ENCODE measurements at regions not wholly inside any gene's neighbourhood (a gene's known extent, or its start where the extent isn't known, plus 50 kb on each side); places are given as distances from the start of the nearest gene placed in this dataset.
"Not testable (repeated sequence)": the region's sequence is repeated elsewhere in the genome, so short reads cannot be mapped to it uniquely, and the experiment has no call there.

DNA sequence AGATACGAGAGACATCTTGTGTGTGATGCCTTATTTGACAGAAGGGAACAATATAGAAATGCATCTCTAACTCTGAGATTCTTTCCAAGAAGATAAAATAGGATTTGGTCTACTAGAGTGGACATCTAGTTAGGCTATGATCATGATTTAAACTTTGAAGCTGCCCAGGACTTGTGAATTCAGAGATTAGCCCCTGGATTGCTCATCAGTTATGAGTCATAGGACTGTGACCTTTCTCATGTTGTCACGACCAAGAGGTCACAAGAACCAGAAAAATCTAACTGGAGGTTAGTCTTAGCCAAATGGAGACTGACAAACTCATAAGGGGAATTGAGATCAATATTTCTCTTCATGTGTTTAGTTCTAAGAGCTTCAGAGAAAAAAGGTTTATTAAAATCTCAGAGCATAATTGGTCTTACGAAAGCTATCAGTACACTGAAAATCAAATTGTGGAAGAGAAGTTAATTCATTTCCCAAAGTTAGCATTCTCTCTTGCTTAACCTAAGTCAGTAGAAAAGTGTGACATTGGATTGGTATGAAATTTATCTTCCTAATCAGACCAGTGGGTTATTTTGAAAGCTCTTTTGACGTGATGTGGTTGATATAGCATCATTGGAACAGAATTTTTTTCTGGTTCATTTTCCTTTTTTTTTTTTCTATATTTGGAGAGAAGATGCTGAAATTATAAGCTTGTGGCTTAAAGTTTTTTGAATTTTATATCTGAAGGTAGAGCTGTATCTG, 245.7 kb downstream of the RNF144B start:
- Mint-ChIP-seq H3K9me3 (no peaks in the 10 kb centered on the region), H3K36me3 (no peaks in the 10 kb centered on the region), H3K27ac (no peak overlapping the region)
- DNase-seq (ENCODE audit: low spot score in 2 of 2) (no peak), ATAC-seq (peak in 1 of 2 donors; percentile 39)

DNA sequence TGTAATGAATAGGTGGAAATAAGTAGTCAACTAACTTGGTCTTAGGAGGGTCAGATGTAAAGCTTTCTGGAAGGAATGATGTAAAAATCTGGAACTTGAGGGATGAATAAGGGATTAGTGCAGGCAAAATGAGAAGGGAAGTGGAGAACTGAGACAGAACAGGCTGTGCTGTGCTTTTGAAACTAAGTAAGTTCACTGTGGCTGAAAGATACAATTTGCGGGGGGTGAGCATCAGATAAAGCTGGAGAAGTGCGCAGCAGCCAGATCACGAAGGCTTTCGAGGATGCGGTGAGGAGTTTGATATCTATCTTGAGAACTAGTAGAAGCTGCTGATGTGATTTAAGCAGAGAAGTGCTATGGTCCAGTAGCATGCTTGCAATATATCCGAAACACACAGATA, 247.8 kb downstream of the RNF144B start:
- DNase-seq (ENCODE audit: low spot score in 2 of 2) (no peak), ATAC-seq (no peak)
- no peaks in the 10 kb centered on the region for H3K36me3 Mint-ChIP-seq
- no peak overlapping the region for H3K27ac Mint-ChIP-seq
- H3K9me3 Mint-ChIP-seq, result peaks cover 3 to 10% of the 10 kb centered on the region in 2 donors

DNA sequence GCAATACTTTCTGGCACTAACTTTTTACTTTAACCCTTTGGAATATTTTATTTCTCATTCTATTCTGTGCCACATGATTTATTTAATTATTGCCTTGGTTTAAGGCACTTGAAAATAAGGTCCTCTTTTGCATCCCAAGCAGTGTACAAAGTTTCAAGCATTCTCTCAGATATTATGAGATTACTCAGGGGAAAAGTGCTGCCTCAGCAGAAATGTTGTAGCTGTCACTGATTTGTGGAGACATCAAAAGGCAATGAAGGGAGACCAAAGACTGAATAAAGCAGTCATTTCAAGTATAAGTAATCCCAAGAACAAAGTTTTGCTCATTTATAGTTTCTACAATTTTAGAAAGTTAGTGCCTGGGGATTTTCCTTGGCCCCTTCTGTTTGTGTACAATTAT, 253.0 kb downstream of the RNF144B start:
- DNase-seq (ENCODE audit: low spot score in 2 of 2) (no peak), ATAC-seq (no peak)
- peaks cover 15% of the 10 kb centered on the region in 2 donors for H3K9me3 Mint-ChIP-seq
- H3K27ac Mint-ChIP-seq, result no peak overlapping the region
- no peaks in the 10 kb centered on the region for H3K36me3 Mint-ChIP-seq

DNA sequence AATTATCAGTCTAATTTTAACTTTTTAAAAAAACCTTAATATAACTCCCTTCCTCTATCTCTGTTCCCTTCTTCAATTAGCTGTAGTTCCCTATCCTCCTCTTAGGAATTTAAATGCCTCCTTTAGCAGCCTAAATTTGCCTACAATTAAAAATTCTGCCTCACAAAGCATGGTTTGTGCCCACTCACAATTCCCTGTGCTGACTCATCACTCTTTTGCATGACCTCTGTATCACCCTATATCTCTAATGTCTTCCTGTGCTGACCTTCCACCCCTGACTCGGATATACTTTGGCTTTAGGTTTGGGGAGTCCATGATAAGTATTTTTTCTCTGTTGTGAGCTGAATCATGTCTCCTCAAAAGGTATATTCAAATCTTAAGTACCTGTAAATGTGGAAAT, 253.6 kb downstream of the RNF144B start:
- Mint-ChIP-seq H3K36me3 (no peaks in the 10 kb centered on the region), H3K9me3 (peaks cover 15% of the 10 kb centered on the region in 2 donors), H3K27ac (no peak overlapping the region)
- ATAC-seq (no peak), DNase-seq (ENCODE audit: low spot score in 2 of 2) (no peak)

DNA sequence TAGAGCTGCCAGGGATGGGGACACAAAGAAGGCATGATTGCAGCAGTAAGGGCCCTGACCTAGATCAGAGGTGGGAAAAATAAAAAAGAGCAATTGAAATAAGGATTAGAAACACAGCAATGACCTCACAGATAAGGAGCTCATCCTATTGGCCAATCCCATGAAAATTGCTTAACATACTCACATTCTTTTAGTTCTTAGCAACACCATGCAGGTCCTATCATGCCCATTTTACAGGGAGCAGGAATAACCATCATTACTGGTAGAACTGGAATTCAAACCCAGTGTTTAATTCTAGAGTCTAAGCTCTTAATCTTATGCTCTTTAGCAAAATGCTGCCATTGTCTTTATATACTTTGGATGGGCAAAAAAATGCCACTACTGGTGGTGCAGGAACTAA, 267.7 kb downstream of the RNF144B start:
- DNase-seq (ENCODE audit: low spot score in 2 of 2), result no peak
- peaks cover 16 to 19% of the 10 kb centered on the region in 2 donors for H3K9me3 Mint-ChIP-seq
- ATAC-seq, result no peak
- H3K27ac Mint-ChIP-seq, result no peak overlapping the region
- no peaks in the 10 kb centered on the region for H3K36me3 Mint-ChIP-seq

DNA sequence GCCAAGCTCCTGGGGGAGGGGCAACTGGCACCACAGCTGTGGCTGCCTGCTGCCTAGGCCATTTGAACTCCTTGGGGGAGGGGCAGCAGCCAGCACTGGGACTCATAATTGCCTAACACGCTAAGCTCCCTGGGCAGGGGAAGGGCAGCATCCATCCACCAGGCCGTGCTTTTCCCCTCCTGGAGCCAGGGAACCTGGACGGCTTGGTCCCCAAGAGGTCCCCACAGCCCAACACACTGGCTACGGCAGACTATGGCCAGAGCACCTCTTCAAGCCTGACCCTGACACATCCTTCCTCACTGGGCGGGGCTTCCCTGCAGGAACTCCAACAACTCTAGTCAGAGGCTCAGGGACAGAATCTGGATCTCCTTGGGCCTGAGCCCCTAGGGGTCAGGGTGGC, 269.4 kb downstream of the RNF144B start:
- Mint-ChIP-seq H3K36me3 (no peaks in the 10 kb centered on the region), H3K27ac (no peak overlapping the region), H3K9me3 (peaks cover 16 to 19% of the 10 kb centered on the region in 2 donors)
- ATAC-seq, result no peak
- DNase-seq (ENCODE audit: low spot score in 2 of 2), result no peak

DNA sequence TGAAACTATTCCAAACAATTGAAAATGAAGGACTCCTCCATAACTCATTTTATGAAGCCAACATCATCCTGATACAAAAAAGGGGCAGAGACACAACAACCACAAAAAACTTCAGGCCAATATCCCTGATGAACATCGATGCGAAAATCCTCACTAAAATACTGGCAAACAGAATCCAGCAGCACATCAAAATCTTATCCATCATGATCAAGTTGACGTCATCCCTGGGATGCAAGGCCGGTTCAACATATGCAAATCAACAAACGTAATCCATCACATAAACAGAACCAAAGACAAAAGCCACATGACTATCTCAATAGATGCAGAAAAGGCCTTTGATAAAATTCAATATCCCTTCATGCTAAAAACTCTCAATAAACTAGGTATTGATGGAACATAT, 272.8 kb downstream of the RNF144B start:
- not testable (repeated sequence) for ATAC-seq; H3K27ac Mint-ChIP-seq; H3K36me3 Mint-ChIP-seq; DNase-seq (ENCODE audit: low spot score in 2 of 2)
- peaks cover 19% of the 10 kb centered on the region in 2 donors for H3K9me3 Mint-ChIP-seq

DNA sequence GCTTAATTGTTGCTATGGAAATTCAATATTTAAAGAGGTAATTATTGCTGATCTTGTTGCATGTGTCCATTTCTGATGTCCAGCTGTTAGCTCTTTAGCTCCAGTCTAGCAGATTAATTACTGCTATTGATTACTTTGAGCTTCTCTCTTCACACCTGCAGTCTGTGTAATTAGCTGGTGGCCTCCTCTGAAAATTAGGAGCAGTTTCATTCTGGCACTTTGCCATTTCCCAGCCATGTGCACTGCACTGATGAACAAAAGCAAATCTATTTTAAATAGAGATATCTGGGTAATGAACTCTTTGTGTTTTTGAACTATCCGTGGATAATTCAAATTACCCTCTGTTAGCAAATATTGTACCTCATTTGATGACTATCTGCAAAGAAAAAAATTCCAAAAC, 275.9 kb downstream of the RNF144B start:
- Mint-ChIP-seq H3K9me3 (peaks cover 8 to 11% of the 10 kb centered on the region in 2 donors), H3K36me3 (no peaks in the 10 kb centered on the region), H3K27ac (no peak overlapping the region)
- ATAC-seq (no peak), DNase-seq (ENCODE audit: low spot score in 2 of 2) (no peak)

DNA sequence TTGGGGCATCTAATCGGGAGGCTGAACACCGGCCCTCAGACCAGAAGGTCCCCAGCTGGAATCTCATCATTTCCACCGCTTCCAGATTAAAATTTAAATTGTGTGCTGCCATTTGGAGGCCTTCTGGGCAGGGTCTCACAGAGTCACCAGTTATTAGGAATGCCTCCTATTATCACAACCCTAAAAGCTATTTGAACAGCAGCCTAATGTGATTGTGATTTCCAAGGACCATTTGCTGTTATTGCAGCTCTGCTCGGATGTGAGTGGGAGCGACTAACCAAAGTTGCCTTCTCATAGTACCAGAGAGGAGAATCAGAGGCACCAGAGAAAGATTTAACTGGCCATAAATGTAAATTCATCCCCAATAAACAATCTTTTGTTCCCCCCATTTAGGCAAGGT, 277.3 kb downstream of the RNF144B start:
- Mint-ChIP-seq H3K36me3 (no peaks in the 10 kb centered on the region), H3K9me3 (peaks cover 2 to 6% of the 10 kb centered on the region in 2 donors), H3K27ac (no peak overlapping the region)
- DNase-seq (ENCODE audit: low spot score in 2 of 2) (no peak), ATAC-seq (no peak)

DNA sequence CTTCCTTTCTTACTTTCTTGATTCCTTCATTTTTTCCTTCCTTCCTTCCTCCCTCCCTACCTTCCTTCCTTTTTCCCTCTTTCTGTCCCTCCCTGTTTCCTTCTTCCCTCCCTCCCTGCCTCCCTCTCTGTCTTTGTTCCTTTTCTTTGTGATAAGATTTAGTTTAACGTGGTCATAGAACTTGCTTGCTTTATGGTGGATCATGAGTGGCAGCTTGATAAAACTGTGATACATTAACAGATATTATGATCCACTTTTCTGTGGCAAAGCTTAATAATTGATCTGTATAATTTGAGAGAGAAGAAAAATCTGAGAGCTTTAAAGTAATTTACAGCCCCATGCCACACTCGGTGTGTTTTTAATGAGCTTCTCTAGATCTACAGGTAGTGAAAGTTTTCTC, 280.5 kb downstream of the RNF144B start:
- no peaks in the 10 kb centered on the region for H3K36me3 Mint-ChIP-seq
- no peak overlapping the region for H3K27ac Mint-ChIP-seq
- peaks cover 0 to 6% of the 10 kb centered on the region in 2 donors for H3K9me3 Mint-ChIP-seq
- DNase-seq (ENCODE audit: low spot score in 2 of 2), result no peak
- ATAC-seq, result no peak

DNA sequence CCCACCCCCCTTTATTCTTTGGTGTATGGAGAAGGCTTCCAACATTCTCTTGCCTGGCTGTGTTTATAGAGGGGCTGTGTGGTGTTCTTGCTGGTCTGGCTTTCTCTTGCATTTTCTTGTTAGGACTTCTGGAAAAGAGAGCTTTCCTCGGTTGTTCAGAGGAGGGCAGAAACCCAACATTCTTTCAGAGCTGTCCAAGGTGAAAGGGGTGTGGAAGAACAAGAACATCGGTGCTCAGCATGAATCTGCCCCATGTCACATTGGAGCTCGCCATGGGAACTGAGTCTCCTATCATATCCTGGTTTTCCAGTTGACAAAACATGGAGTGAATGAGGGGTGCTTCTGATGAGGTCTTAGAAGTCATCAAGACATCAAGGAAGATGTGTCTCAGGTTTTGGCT, 281.8 kb downstream of the RNF144B start:
- H3K9me3 Mint-ChIP-seq, result peaks cover 0 to 3% of the 10 kb centered on the region in 2 donors
- H3K27ac Mint-ChIP-seq, result no peak overlapping the region
- DNase-seq (ENCODE audit: low spot score in 2 of 2) (no peak), ATAC-seq (no peak)
- H3K36me3 Mint-ChIP-seq, result no peaks in the 10 kb centered on the region

DNA sequence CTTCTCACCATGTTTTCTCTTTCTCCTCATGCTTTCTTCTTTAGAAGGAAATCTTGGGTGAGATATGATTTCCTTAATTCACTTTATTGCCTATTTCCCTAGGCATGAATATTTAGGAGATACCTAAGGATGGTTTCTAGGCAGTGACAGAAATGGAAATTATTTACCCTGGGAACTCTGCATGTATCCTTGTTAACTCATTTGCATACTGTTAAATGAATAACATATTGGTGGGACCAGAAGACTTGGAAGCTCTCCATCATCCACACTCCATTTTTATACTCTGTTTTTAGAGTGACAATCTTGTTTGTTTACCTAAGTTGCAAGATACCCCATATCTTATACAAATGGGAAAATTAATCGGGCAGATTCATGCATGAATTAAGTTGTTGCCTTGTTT, 285.7 kb downstream of the RNF144B start:
- DNase-seq (ENCODE audit: low spot score in 2 of 2) (no peak), ATAC-seq (no peak)
- H3K36me3 Mint-ChIP-seq, result no peaks in the 10 kb centered on the region
- H3K27ac Mint-ChIP-seq, result no peak overlapping the region
- peaks cover 0 to 7% of the 10 kb centered on the region in 2 donors for H3K9me3 Mint-ChIP-seq

DNA sequence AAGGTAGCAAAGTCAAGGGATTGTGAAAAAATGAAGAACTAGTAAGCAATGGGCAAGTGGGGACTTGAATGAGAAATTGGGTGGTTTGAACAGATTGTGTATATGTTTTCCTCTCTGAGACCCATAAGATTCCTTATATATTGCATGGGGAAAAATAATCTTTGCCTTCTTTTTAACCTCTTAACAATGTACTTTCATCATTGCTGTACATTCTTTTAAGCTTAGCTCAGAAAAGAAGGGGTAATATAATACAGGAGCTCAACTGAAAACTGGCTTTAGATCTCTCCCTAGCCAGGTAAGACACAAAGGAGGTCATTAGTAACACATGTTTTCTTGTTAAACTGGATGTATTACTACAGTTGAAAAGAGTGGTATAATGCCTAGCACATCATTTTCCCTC, 287.2 kb downstream of the RNF144B start:
- Mint-ChIP-seq H3K36me3 (no peaks in the 10 kb centered on the region), H3K27ac (no peak overlapping the region), H3K9me3 (peaks cover 8 to 9% of the 10 kb centered on the region in 2 donors)
- DNase-seq (ENCODE audit: low spot score in 2 of 2) (no peak), ATAC-seq (no peak)

DNA sequence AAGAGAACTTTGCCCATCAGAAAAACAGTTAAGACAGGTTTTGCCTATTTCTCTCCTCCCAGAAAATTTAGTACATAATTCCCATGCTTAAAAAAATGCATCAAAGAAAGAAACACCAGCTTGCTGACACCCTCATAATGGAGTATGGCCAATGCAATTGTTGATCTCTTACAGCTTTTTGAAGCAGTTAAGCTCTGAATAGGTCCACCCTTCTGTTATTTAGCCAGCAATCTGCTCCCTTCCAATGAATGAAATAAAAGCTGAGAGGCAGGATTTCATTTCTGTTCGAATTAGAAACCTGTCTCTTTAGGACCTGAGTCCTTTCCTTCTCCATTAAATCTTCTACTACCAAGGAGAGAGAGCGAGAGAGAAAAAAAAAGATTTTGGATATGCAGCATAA, 288.7 kb downstream of the RNF144B start:
- no peak for ATAC-seq
- H3K36me3 Mint-ChIP-seq, result no peaks in the 10 kb centered on the region

DNA sequence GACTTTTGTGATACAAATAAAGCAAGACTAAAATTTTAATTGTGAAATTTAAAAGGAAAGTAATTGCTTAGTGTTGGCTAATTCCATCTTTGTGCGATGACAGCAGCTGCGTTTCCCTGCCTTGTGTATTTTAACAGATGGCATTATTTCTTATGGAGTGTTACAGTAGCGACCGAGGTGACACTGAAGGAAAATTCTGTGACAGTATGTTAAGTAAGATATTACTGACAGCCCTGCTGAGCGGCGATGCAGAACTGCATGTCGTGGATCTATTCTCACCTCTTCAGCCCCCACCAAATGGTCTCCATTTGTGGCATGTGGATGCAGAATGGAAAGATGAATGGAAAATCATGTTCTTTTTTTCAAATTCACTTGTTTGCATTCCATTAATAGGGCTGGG, 289.4 kb downstream of the RNF144B start:
- DNase-seq (ENCODE audit: low spot score in 2 of 2), result no peak
- no peak for ATAC-seq
- Mint-ChIP-seq H3K27ac (no peak overlapping the region), H3K36me3 (no peaks in the 10 kb centered on the region), H3K9me3 (peaks cover 7 to 8% of the 10 kb centered on the region in 2 donors)

More for the DNA sequence above, 288.7 kb downstream of the RNF144B start:
- H3K27ac Mint-ChIP-seq, result no peak overlapping the region
- no peak for DNase-seq (ENCODE audit: low spot score in 2 of 2)
- H3K9me3 Mint-ChIP-seq, result peaks cover 8 to 10% of the 10 kb centered on the region in 2 donors

DNA sequence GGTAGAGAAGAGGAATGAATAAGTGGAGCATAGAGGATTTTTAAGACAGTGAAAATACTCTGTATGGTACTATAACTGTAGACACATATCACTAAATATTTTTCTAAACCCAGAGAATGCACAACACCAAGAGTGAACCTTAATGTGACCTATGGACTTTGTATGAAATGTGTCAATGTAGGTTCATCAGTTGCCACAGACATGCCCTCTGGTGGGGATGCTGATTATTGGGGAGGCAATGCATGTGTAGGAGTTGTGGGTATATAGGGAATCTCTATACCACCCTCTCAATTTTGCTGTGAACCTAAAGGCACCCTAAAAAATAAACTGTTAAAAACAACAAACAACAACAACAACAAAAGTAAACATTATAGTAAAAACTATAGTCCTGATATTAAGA, 293.7 kb downstream of the RNF144B start:
- no peaks in the 10 kb centered on the region for H3K36me3 Mint-ChIP-seq
- H3K27ac Mint-ChIP-seq, result no peak overlapping the region
- ATAC-seq (no peak), DNase-seq (ENCODE audit: low spot score in 2 of 2) (no peak)
- H3K9me3 Mint-ChIP-seq, result peaks cover 7 to 8% of the 10 kb centered on the region in 2 donors

DNA sequence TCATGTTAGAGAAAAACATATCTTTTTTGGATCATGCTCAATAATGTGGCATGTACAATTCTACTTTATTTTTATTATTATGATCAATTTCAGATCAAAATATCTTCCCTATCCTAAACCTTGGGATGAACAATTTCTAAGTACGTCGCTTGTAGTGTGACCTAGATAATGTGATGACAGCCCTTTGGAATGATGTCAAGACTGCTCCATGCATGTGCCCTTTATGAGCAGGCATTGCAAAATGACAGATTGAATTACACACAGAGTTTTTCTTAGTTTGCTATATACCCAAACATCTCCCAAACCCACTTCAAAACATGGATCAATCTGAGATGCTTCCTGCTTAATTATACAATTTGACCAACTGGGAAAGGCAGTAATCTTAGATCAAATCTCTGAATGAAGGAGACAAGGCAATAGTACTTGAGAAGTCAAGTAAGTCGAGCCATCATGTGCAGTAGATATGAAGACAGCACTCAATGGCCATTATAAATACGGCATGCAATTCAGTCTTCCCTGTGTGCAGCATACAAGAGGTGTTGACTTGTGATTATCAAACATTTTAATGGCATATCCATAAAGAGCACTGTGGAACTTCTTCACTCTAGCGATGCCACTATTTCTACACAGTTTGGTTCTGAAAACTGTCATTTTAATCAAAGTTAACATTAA, 294.8 kb downstream of the RNF144B start:
- DNase-seq (ENCODE audit: low spot score in 2 of 2) (no peak), ATAC-seq (no peak)
- Mint-ChIP-seq H3K9me3 (peaks cover 7 to 8% of the 10 kb centered on the region in 2 donors), H3K27ac (no peak overlapping the region), H3K36me3 (no peaks in the 10 kb centered on the region)

DNA sequence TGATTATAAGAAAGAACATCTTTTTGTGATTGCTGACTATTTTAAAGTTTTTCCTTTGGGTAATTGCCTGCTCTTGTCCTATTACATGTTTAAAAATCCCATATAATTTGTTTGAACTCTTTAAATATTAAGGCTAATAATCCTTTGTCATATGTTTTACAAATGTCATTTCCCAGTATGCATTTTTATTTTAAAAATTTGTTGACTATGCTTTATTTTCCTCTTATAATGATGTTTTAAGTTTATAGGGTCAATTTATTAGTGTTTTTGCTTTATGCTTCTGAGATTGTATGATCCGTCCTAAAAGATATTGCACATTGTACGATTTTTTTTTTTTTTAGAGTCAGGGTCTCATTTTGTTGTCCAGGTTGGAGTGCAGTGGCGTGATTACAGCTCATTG, 297.2 kb downstream of the RNF144B start:
- DNase-seq (ENCODE audit: low spot score in 2 of 2) (no peak), ATAC-seq (no peak)
- Mint-ChIP-seq H3K9me3 (peaks cover 0 to 1% of the 10 kb centered on the region in 2 donors), H3K27ac (no peak overlapping the region), H3K36me3 (no peaks in the 10 kb centered on the region)

Measured in activated naive CD4-positive, alpha-beta T cell treated with anti-CD3 and anti-CD28 coated beads, Interleukin-2, amount 50 U/mL, for 72 hours (primary cell).